GM19438 (cell line): ENCODE measurements at regions not wholly inside any gene's neighbourhood (a gene's known extent, or its start where the extent isn't known, plus 50 kb on each side); places are given as distances from the start of the nearest gene placed in this dataset.
A peak's percentile ranks its signal among the peaks of the same experiment; 100 is the strongest.
"Not testable (repeated sequence)": the region's sequence is repeated elsewhere in the genome, so short reads cannot be mapped to it uniquely, and the experiment has no call there.

ENCODE experiments used
- ATAC-seq: cut with Tn5 transposase; IDR thresholded peaks from one replicate; pipeline ENCODE4 v1.9.1; 2021; ENCODE audit warnings: low read depth; ENCODE audit not compliant: unreplicated experiment

DNA sequence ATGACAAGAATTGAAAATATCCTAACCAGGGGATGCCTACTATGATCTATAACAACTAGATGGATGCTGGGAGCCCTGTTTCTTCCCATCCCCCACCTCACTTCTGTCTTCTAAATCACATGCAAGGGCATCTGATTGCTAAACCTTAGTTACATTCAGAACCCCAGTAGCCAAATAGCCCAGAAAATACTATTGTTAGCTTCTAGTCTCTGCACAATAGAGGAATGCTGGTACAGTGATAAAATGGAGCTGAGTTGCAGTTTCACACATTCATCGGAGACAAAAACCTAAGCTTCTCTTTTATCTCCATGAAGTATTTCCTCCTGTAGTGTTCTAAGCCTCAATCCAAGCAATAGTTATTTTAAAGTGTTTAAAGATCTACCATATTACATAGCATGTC is 942.9 kb downstream of the RPS29 start:
- ATAC-seq: no peak

DNA sequence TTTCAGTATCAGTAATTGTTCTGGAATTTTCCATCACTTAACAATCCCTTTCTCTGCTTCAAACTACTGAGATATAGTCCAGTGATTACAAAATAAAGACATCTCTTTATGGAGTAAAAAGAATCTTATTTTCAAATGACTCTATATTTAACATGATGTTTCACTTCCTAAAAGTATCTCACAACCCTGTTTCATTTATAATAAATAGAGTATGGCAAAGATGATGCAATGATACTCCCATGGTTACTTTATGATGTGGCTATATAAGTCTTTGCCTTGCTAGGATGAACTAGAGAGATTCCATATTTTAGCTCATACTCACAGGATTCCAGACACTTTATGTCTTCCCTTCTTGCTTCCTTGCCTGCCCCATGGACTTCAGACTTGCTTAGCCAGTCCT is 953.5 kb upstream of the MDGA2 start:
- ATAC-seq: no peak

DNA sequence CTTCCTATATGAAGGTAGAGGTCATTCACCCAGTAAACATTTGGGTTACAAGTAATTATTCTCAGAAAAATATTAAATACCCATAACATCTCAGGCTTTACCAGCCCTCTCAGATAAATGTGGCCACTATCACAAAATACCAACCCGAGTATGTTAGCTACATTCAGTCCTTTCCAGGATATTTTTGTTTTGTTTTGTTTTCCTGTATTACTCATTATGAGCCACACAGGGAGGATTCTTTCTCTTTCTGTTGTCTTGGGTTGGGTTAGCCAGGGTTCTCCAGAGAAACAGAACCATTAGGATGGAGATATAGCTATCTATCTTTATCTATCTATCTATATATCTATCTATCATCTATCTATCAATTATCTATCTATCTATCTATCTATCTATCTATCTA is 947.6 kb upstream of the MDGA2 start:
- no peak for ATAC-seq

DNA sequence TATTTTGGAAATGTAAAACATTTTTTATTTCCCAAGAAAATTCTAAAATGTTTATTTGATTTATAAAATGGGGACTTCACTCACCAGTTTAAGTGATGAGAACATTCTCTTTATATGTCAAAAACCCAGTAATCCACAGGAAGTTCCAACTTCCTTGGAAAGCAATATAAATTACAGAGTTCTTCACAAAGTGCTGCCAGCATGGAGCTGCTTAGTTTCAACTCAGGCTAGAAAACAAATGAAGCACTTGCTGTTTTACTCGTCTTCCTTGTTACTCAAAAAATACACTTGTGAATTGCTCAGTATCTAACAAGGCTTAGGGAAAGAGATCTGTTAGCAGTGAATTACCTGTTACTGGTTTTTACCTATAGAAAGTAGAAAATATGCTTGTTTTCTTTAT is 942.7 kb upstream of the MDGA2 start:
- no peak for ATAC-seq

DNA sequence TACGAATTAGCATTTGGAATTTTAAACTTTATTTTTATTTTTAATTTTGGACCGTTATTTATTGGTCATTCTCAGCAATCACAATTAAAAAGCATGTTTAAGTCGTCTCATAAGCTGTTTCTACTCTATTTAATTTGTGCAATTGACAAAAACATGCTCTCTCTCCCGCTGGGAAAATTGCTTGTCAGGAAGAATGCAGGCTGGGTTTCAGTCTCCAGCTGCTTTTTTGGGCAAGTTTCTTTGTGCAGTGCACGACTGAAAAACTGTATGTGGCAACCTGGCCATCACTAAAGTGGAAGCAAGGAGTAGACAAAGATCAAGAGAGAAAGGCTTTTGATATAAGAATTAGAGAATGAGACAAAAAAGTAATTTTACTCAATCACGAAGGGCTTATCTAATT is 941.5 kb upstream of the MDGA2 start:
- ATAC-seq: no peak

DNA sequence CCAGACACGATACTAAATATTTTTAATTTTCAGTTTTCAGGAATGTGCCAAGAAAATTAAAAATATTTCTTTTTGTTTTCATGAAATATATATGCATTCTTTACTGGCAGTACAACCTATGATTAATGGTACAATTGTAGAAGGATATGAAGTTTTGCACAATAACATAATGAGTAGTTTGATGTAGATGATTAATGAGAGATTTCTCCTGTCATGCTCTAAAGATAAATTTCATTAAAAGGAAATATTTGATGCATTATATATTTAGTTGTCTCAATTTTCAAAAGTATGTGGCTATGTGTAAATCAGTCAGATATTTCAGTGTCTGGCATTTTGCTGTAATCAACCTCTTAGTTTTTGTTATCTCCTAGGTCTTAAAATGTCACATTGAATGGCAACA is 940.2 kb upstream of the MDGA2 start:
- ATAC-seq: no peak

DNA sequence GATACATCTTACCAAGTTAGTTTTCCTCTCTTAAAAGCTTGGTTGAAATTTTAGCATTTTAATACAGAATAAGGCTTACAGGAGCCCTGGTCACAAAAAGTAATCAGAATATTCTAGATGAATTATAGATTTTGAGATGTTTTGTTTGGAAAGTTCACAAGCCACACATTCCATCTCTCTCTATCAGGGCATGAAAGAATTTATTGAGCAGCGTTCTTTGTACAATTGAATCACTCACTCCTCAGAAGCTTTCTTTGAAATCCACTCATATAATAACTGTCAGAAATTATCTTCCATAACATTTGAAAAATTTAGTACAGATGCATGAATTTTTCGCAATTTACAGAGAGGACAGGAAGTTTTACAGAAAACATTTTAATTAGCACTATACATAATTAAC is 938.6 kb upstream of the MDGA2 start:
- no peak for ATAC-seq

DNA sequence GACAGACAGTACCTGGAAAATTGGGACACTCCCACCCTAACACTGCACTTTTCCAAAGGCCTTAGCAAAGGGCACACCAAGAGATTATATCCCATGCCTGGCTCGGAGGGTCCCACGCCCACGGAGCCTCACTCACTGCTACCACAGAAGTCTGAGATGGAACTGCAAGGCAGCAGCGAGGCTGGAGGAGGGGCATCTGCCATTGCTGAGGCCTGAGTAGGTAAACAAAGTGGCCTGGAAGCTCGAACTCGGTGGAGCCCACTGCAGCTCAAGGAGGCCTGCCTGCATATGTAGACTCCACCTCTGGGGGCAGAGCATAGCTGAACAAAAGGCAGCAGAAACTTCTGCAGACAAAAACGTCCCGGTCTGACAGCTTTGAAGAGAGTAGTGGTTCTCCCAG is 931.6 kb upstream of the MDGA2 start:
- not testable (repeated sequence) for ATAC-seq

DNA sequence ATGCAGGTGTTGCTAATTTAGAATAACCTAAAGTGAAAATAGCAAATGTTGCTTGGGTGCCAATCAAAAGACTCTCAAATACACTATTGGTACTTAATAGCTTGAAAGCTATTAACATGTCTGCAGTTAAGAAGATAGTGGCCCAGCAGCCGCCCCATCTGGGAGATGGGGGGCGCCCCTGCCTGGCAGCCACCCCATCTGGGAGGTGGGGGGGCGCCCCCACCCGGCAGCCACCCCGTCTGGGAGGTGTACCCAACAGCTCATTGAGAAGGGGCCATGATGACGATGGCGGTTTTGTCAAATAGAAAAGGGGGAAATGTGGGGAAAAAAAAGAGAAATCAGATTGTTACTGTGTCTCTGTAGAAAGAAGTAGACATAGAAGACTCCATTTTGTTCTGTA is 923.1 kb upstream of the MDGA2 start:
- no peak for ATAC-seq

DNA sequence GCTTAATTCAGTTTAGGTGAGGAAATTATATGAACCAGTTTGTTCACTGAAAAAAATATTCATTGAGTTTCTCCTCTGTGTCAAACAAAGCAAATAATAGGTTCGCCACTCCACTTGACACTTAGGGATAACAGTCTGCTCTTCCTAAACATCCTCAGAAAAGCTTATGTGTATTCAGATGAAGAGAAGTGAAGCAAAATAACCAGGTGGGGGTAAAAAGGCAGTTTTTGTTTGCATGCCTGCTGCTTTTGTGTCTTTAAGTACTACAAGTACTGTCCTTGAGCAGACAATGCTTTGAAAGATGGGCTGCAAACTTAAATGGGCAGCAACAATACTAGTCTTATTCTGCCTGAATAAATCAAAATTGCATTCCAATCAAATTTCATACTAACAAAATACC is 910.7 kb upstream of the MDGA2 start:
- ATAC-seq: no peak

DNA sequence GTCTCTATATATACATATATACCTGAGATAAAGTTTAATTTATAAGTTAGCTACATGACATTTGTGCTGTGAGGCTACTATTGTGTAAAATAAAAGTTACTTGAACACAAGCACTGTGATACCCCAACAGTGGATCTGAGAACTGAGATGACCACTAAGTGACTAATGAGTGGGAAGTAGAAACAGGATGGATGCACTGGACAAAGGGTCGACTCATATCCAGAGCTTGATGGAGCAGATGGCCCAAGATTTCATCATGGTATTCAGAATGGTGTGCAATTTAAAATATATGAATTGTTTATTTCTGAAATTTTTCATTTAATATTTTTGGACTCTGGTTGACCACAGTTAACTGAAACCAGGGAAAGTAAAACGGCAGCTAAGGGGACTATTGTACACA is 908.6 kb upstream of the MDGA2 start:
- ATAC-seq: peak; percentile 86

DNA sequence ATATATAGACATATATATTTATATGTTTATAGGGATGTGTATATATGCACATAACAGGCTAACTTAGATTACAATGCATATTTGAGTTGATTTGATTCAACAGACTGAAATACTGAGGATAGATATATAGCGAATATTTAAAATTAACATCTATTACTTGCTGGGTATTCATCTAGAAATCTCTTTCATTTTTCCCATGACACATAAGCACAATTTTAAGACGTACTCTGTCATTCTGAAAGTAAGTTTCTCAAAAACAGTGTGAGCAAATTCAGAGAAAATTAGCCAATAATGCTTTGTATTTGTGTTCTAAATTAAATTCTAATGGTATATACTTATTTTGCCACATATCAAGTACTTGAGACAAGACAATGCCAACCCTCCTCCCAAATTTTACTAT is 907.5 kb upstream of the MDGA2 start:
- no peak for ATAC-seq

DNA sequence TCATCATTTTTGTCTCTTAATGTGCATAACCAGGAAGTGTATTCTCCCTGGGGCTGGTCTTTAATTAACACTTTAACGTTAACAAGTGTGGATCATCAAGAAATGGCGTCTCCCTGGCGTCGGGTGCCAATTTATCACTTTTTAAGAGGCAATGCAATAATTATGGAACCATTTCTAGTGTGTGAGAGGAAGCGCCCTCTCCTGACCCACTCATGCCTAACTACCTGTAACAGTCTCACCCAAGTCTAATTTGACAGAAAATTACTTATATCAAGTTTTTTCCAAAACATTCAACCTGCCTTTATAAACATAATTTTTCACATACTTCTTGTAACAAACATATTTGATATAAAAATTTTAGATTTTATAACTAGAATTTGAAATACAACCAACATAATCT is 905.3 kb upstream of the MDGA2 start:
- ATAC-seq: no peak

DNA sequence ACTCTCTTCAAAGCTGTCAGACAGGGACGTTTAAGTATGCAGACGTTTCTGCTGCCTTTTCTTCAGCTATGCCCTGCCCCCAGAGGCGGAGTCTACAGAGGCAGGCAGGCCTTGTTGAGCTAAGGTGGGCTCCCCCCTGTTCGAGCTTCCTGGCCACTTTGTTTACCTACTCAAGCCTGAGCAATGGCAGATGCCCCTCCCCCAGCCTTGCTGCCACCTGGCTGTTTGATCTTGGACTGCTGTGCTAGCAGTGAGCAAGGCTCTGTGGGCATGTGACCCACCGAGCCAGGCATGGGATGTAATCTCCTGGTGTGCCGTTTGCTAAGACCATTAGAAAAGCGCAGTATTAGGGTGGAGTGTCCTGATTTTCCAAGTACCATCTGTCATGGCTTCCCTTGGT is 900.4 kb upstream of the MDGA2 start:
- ATAC-seq: no peak

DNA sequence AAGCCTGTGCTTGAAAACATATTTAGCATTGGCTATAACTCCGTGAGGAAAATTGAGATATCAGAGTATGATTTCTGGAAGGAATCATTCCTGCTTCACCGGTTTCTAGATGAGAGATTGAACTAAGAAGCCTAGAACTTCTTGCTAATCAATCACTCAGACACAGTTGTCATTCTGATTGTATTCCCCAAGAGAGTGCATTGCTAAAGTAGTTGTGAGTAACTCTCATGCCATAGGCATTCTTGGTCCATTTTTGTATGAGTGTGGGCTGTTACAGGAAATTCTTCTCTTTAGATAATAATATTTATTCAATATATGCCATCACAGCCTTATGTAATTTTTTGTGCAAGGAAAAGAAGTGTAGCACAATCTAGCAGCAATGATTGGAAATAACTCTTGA is 893.3 kb upstream of the MDGA2 start:
- ATAC-seq: no peak

DNA sequence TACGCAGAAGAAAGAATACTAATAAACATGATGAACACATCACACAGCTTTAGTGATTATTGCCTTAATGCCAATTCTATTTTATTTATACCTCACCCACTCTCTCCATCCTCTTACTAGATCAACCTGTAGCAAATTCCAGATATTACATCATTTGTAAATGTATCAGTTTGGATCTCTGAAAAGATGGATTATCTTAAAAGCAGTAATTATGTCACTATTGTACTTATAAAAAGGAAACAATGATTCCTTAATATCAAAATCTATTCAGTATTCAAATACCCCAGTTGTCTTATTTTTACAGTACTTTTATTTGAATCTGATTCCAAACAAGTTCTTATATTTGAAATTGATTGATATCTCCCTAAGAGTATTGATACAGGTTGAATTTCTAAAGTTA is 892.8 kb upstream of the MDGA2 start:
- no peak for ATAC-seq

DNA sequence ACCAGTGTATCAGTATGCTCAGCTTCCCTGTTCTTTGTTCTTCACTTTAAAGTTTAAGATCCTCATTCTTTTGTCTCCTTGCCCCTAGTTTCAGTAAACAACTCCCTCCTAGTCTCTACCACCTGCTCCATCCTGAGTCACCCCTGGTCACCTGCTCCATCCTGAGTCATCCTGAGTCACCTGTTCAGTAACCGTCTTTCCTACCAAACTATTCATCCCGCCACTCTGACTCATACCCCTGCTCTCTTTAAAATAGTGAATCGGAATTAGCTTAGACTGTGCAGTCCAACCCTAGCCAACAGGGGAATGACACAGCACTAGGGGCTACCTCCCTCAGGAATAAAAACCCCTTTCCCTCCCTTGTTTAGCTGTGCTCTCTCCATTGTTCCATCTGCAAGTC is 888.1 kb upstream of the MDGA2 start:
- ATAC-seq: no peak

DNA sequence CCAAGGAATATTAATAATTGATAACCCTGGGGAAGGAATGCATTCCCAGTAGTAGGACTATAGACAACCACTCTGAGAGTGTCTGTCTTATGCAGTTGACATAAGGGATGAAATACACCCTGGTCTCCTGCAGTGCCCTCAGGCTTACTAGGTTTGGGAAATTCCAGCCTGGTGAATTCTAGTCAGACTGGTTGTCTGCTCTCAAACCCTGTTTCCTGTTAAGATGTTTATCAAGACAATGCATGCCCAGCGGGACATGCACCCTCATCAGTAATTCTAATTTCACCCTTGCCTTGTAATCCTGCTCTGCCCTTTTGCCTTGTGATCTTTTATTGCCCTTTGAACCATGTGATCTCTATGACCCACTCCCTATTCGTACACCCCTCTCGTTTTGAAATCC is 886.0 kb upstream of the MDGA2 start:
- not testable (repeated sequence) for ATAC-seq

DNA sequence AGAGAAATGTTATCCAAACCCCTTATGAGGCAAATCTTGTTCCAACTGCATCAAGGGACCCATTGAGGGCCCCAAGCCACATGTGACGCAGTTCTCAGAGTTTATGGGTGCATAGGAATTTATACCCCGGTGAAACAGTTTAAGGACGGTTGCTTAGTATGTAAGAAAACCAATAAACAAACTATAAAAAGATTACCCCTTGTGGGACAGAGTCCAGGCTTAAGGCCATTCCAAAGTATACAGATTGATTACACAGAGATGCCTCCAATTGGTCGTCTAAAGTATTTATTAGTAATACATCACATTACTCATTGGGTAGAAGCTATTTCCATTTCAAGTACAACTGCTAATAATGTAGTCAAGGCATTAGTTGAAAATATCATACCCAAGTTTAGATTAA is 885.0 kb upstream of the MDGA2 start:
- no peak for ATAC-seq

DNA sequence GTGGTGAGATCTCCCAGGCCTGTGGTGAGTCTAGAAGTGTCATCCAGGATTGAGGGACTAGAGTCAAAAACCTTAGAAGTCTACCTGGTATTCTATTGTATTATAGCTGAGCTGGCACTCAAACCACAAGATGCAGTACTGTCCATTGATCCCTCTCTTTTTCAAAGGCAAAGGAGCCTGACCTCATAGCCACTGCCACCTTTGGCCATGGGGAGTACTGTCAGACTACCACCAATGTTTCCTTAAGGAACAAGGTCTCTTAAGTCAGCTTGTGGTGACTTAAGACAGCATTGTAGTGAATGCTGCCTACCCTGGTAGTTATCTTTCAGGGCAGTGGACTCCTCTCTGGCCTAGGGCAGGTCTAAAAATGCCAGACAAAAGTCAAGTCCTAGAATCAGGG is 878.0 kb upstream of the MDGA2 start:
- no peak for ATAC-seq

DNA sequence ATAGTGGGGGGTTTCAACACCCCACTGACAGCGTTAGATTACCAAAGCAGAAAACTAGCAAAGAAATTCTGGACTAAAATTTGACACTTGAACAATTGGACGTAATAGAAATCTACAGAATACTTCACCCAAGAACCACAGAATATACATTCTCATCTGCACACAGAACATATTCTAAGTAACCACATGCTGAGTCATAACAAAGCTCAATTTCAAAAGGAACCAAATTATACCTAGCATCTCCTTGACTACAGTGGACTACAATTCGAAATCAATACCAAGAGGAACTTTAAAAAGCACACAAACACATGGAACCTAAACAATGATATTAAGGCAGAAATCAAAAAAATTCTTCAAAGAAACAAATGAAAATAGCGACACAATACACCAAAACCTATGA is 871.6 kb upstream of the MDGA2 start:
- ATAC-seq: no peak

DNA sequence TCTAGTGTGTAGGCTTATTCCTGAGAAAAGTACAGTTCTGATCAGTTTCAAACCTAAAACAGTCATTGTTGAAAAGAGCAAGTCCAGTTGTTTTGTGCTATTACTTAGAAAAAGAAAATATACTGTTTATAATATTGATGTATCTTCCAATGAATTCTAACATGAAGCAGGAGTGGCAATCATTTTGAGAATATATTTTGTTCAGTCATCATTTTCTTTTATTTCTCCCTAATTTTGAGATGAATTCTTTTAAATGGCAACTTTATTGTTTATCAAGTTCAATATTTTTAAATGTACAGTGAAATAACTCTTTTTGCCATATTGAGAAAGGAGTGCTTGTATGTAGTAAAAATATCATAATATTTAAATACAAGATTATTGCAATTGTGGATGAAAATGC is 862.2 kb upstream of the MDGA2 start:
- no peak for ATAC-seq

DNA sequence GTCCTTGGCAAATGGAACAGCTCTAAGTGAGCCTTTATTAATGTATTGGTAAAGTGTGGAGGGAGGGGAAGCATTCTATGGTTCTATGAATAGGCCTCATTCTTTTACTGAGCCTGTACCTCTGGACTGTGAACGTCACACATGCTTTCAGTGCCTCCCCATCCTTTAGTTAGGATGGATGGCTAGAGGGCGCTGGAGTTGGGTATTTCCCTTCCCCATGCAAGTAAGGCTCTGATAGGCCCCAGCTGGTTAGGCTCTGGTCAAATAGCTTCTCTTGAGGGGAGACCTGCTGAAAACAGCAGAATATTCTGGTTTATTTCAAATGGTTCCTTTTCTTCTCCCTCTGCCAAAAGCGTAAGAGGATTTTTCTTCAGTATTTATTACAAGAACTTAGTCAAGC is 860.9 kb upstream of the MDGA2 start:
- no peak for ATAC-seq

DNA sequence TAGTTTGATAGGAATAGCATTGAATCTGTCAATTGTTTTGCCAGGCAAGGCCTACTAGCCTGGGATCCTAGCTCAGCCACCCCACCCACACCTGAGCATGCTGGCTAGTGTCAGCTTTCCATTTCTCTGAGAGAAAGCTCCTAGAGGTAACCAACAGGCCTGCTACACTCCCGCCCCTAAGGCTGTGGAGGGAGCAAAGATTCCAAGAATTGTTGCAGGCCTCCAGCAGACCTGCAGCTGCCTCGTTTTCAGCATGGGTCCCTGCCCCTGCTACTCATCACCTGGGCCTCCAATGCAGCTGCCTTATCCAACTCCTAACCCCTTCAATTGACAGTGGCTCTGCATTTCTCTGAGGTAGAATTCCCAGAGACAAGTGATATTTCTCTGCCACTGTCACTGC is 852.4 kb upstream of the MDGA2 start:
- ATAC-seq: no peak
